T-helper 1 cell treated with Interleukin-12 subunit alpha and Interleukin-12 subunit beta and Interleukin-4 antibody, amounts not matched to agents 30 μg/mL and 1 μg/mL, for 36 hours (primary cell): ENCODE measurements at regions not wholly inside any gene's neighbourhood (a gene's known extent, or its start where the extent isn't known, plus 50 kb on each side); places are given as distances from the start of the nearest gene placed in this dataset.

Experiments used
- H3K27ac Mint-ChIP-seq: one replicate; pipeline ENCODE4 v1.8.0; 2021; ENCODE audit warnings: mild to moderate bottlenecking, mixed read lengths
- H3K27me3 Mint-ChIP-seq: one replicate; pipeline ENCODE4 v1.8.0; 2021; ENCODE audit warnings: low read depth, mixed read lengths
- H3K36me3 Mint-ChIP-seq: one replicate; pipeline ENCODE4 v1.8.0; 2021; ENCODE audit warnings: low read depth, mixed read lengths
- H3K4me1 Mint-ChIP-seq: one replicate; pipeline ENCODE4 v1.8.0; 2021; ENCODE audit warnings: low read depth, mixed read lengths
- H3K4me3 Mint-ChIP-seq: one replicate; pipeline ENCODE4 v1.8.0; 2021; ENCODE audit warnings: mild to moderate bottlenecking, moderate library complexity, mixed read lengths
- H3K9me3 Mint-ChIP-seq: one replicate; pipeline ENCODE4 v1.8.0; 2021; ENCODE audit warnings: mixed read lengths

GRCh38 chr12:72792889-72793288, 520.7 kb downstream of the TRHDE start:
- no peak overlapping the region for H3K27ac Mint-ChIP-seq
- H3K4me3 Mint-ChIP-seq = no peak overlapping the region
- no peaks in the 10 kb centered on the region for H3K27me3 Mint-ChIP-seq
- no peaks in the 10 kb centered on the region for H3K36me3 Mint-ChIP-seq
- no peaks in the 10 kb centered on the region for H3K4me1 Mint-ChIP-seq
- peaks cover 20% of the 10 kb centered on the region for H3K9me3 Mint-ChIP-seq

GRCh38 chr12:72793796-72794195, 521.6 kb downstream of the TRHDE start:
- Mint-ChIP-seq H3K27me3 (no peaks in the 10 kb centered on the region), H3K27ac (no peak overlapping the region), H3K9me3 (peaks cover 20% of the 10 kb centered on the region), H3K36me3 (no peaks in the 10 kb centered on the region), H3K4me1 (no peaks in the 10 kb centered on the region), H3K4me3 (no peak overlapping the region)

- H3K27me3 Mint-ChIP-seq = no peaks in the 10 kb centered on the region
- no peaks in the 10 kb centered on the region for H3K36me3 Mint-ChIP-seq
- H3K9me3 Mint-ChIP-seq = peaks cover 23% of the 10 kb centered on the region
- no peaks in the 10 kb centered on the region for H3K4me1 Mint-ChIP-seq
- no peak overlapping the region for H3K4me3 Mint-ChIP-seq
- H3K27ac Mint-ChIP-seq = no peak overlapping the region
These were observed 543.3 kb downstream of the TRHDE start for GRCh38 chr12:72815421-72815820.

- no peaks in the 10 kb centered on the region for H3K27me3 Mint-ChIP-seq
- H3K27ac Mint-ChIP-seq = no peak overlapping the region
- no peaks in the 10 kb centered on the region for H3K4me1 Mint-ChIP-seq
- no peaks in the 10 kb centered on the region for H3K36me3 Mint-ChIP-seq
- peaks cover 20% of the 10 kb centered on the region for H3K9me3 Mint-ChIP-seq
- no peak overlapping the region for H3K4me3 Mint-ChIP-seq
These were observed 556.6 kb downstream of the TRHDE start for GRCh38 chr12:72828662-72829324.

GRCh38 chr12:72829838-72830237, 557.7 kb downstream of the TRHDE start:
- Mint-ChIP-seq H3K27me3 (no peaks in the 10 kb centered on the region), H3K9me3 (peaks cover 18% of the 10 kb centered on the region), H3K27ac (no peak overlapping the region), H3K4me1 (no peaks in the 10 kb centered on the region), H3K36me3 (no peaks in the 10 kb centered on the region), H3K4me3 (no peak overlapping the region)

- Mint-ChIP-seq H3K27ac (no peak overlapping the region), H3K4me1 (no peaks in the 10 kb centered on the region)
These were observed 559.9 kb downstream of the TRHDE start for GRCh38 chr12:72832024-72832423.

GRCh38 chr12:72836194-72836593, 564.0 kb downstream of the TRHDE start:
- Mint-ChIP-seq H3K27ac (no peak overlapping the region), H3K4me3 (no peak overlapping the region), H3K9me3 (peaks cover 10% of the 10 kb centered on the region), H3K27me3 (no peaks in the 10 kb centered on the region), H3K4me1 (no peaks in the 10 kb centered on the region), H3K36me3 (no peaks in the 10 kb centered on the region)

More at GRCh38 chr12:72832024-72832423, 559.9 kb downstream of the TRHDE start:
- no peaks in the 10 kb centered on the region for H3K27me3 Mint-ChIP-seq
- H3K36me3 Mint-ChIP-seq = no peaks in the 10 kb centered on the region
- H3K4me3 Mint-ChIP-seq = no peak overlapping the region
- H3K9me3 Mint-ChIP-seq = peaks cover 4% of the 10 kb centered on the region

GRCh38 chr12:72839696-72840095, 567.5 kb downstream of the TRHDE start:
- Mint-ChIP-seq H3K4me1 (no peaks in the 10 kb centered on the region), H3K36me3 (no peaks in the 10 kb centered on the region), H3K9me3 (peaks cover 10% of the 10 kb centered on the region), H3K27me3 (no peaks in the 10 kb centered on the region), H3K27ac (no peak overlapping the region), H3K4me3 (no peak overlapping the region)

- Mint-ChIP-seq H3K27me3 (no peaks in the 10 kb centered on the region), H3K9me3 (peaks cover 10% of the 10 kb centered on the region), H3K27ac (no peak overlapping the region), H3K36me3 (no peaks in the 10 kb centered on the region), H3K4me1 (no peaks in the 10 kb centered on the region), H3K4me3 (no peak overlapping the region)
These were observed 591.5 kb downstream of the TRHDE start for GRCh38 chr12:72863671-72864070.

- H3K4me3 Mint-ChIP-seq = no peak overlapping the region
- H3K9me3 Mint-ChIP-seq = peaks cover 10% of the 10 kb centered on the region
- H3K27me3 Mint-ChIP-seq = no peaks in the 10 kb centered on the region
- H3K4me1 Mint-ChIP-seq = no peaks in the 10 kb centered on the region
- no peak overlapping the region for H3K27ac Mint-ChIP-seq
- H3K36me3 Mint-ChIP-seq = no peaks in the 10 kb centered on the region
These were observed 593.8 kb downstream of the TRHDE start for GRCh38 chr12:72865921-72866320.

- Mint-ChIP-seq H3K4me3 (no peak overlapping the region), H3K4me1 (no peaks in the 10 kb centered on the region), H3K9me3 (peaks cover 10% of the 10 kb centered on the region), H3K27ac (no peak overlapping the region), H3K27me3 (no peaks in the 10 kb centered on the region), H3K36me3 (no peaks in the 10 kb centered on the region)
These were observed 596.9 kb downstream of the TRHDE start for GRCh38 chr12:72869024-72869423.

- H3K27me3 Mint-ChIP-seq = no peaks in the 10 kb centered on the region
- H3K27ac Mint-ChIP-seq = no peak overlapping the region
These were observed 600.2 kb downstream of the TRHDE start for GRCh38 chr12:72872238-72872887.

GRCh38 chr12:72872996-72873395, 600.8 kb downstream of the TRHDE start:
- Mint-ChIP-seq H3K4me3 (no peak overlapping the region), H3K27ac (no peak overlapping the region), H3K9me3 (peaks cover 20% of the 10 kb centered on the region), H3K36me3 (no peaks in the 10 kb centered on the region), H3K4me1 (no peaks in the 10 kb centered on the region), H3K27me3 (no peaks in the 10 kb centered on the region)

More at GRCh38 chr12:72872238-72872887, 600.2 kb downstream of the TRHDE start:
- Mint-ChIP-seq H3K36me3 (no peaks in the 10 kb centered on the region), H3K9me3 (peaks cover 16% of the 10 kb centered on the region), H3K4me1 (no peaks in the 10 kb centered on the region), H3K4me3 (no peak overlapping the region)

GRCh38 chr12:72876092-72876491, 603.9 kb downstream of the TRHDE start:
- no peak overlapping the region for H3K27ac Mint-ChIP-seq
- H3K27me3 Mint-ChIP-seq = no peaks in the 10 kb centered on the region
- H3K4me1 Mint-ChIP-seq = no peaks in the 10 kb centered on the region
- no peaks in the 10 kb centered on the region for H3K36me3 Mint-ChIP-seq
- H3K4me3 Mint-ChIP-seq = no peak overlapping the region
- H3K9me3 Mint-ChIP-seq = peaks cover 20% of the 10 kb centered on the region

- H3K4me1 Mint-ChIP-seq = no peaks in the 10 kb centered on the region
- no peaks in the 10 kb centered on the region for H3K9me3 Mint-ChIP-seq
- H3K27ac Mint-ChIP-seq = no peak overlapping the region
- no peak overlapping the region for H3K4me3 Mint-ChIP-seq
- no peaks in the 10 kb centered on the region for H3K27me3 Mint-ChIP-seq
- no peaks in the 10 kb centered on the region for H3K36me3 Mint-ChIP-seq
These were observed 616.5 kb downstream of the TRHDE start for GRCh38 chr12:72888693-72889092.
